ENCODE measurements at regions not wholly inside any gene's neighbourhood (a gene's known extent, or its start where the extent isn't known, plus 50 kb on each side); places are given as distances from the start of the nearest gene placed in this dataset.

- H3K9me3 ChIP-seq (ENCODE audit: low read length) = no peaks in the 10 kb centered on the region
- no peak overlapping the region for H3K27ac ChIP-seq (ENCODE audit: low read depth, low read length, poor library complexity, severe bottlenecking)
- no peaks in the 10 kb centered on the region for H3K9me2 ChIP-seq (ENCODE audit: low read depth, low read length)
- H3K4me1 ChIP-seq (ENCODE audit: insufficient read depth, low read length, severe bottlenecking) = no peaks in the 10 kb centered on the region
- no peaks in the 10 kb centered on the region for H3F3A ChIP-seq (ENCODE audit: insufficient read depth, low read length)
- H3K79me2 ChIP-seq (ENCODE audit: insufficient read depth, low read length) = no peaks in the 10 kb centered on the region
- H2AFZ ChIP-seq (ENCODE audit: low read length) = no peak overlapping the region
- H4K20me1 ChIP-seq (ENCODE audit: insufficient read depth, low read length) = no peaks in the 10 kb centered on the region
- H3K27me3 ChIP-seq (ENCODE audit: insufficient read depth, low read length) = no peaks in the 10 kb centered on the region
- H3K4me3 ChIP-seq (ENCODE audit: low read depth, low read length, poor library complexity, severe bottlenecking) = no peak overlapping the region
- TF ChIP-seq EZH2 (IDR thresholded peaks at IDR 0.05; ENCODE audit: borderline replicate concordance, low read length) = no peak
- TF ChIP-seq CTCF (IDR thresholded peaks at IDR 0.05; ENCODE audit: low read length) = no peak
- H3K36me3 ChIP-seq (ENCODE audit: insufficient read depth, low read length) = no peaks in the 10 kb centered on the region
- no peak overlapping the region for H3K4me2 ChIP-seq (ENCODE audit: low read length)
- no peak overlapping the region for H3K9ac ChIP-seq (ENCODE audit: low read length)
These were observed 335.0 kb upstream of the C16orf82 start for GRCh38 chr16:26731729-26732128.

- H3K9ac ChIP-seq (ENCODE audit: low read length) = no peak overlapping the region
- H3K9me2 ChIP-seq (ENCODE audit: low read depth, low read length) = no peaks in the 10 kb centered on the region
These were observed 333.0 kb upstream of the C16orf82 start for GRCh38 chr16:26733710-26734109.

GRCh38 chr16:26735521-26735920 lies 331.2 kb upstream of the C16orf82 start:
- Histone ChIP-seq H4K20me1 (ENCODE audit: insufficient read depth, low read length) (no peaks in the 10 kb centered on the region), H3K9ac (ENCODE audit: low read length) (no peak overlapping the region), H3K4me1 (ENCODE audit: insufficient read depth, low read length, severe bottlenecking) (no peaks in the 10 kb centered on the region), H3K4me2 (ENCODE audit: low read length) (no peak overlapping the region), H3K9me3 (ENCODE audit: low read length) (no peaks in the 10 kb centered on the region), H3K4me3 (ENCODE audit: low read depth, low read length, poor library complexity, severe bottlenecking) (no peak overlapping the region), H3F3A (ENCODE audit: insufficient read depth, low read length) (no peaks in the 10 kb centered on the region), H2AFZ (ENCODE audit: low read length) (no peak overlapping the region), H3K36me3 (ENCODE audit: insufficient read depth, low read length) (no peaks in the 10 kb centered on the region), H3K27me3 (ENCODE audit: insufficient read depth, low read length) (no peaks in the 10 kb centered on the region), H3K79me2 (ENCODE audit: insufficient read depth, low read length) (no peaks in the 10 kb centered on the region), H3K9me2 (ENCODE audit: low read depth, low read length) (no peaks in the 10 kb centered on the region), H3K27ac (ENCODE audit: low read depth, low read length, poor library complexity, severe bottlenecking) (no peak overlapping the region)
- no peak for TF ChIP-seq EZH2 (IDR thresholded peaks at IDR 0.05; ENCODE audit: borderline replicate concordance, low read length)
- no peak for TF ChIP-seq CTCF (IDR thresholded peaks at IDR 0.05; ENCODE audit: low read length)

More at GRCh38 chr16:26733710-26734109, 333.0 kb upstream of the C16orf82 start:
- H3F3A ChIP-seq (ENCODE audit: insufficient read depth, low read length) = no peaks in the 10 kb centered on the region
- no peaks in the 10 kb centered on the region for H3K4me1 ChIP-seq (ENCODE audit: insufficient read depth, low read length, severe bottlenecking)
- no peaks in the 10 kb centered on the region for H3K27me3 ChIP-seq (ENCODE audit: insufficient read depth, low read length)
- no peak overlapping the region for H3K4me3 ChIP-seq (ENCODE audit: low read depth, low read length, poor library complexity, severe bottlenecking)
- H4K20me1 ChIP-seq (ENCODE audit: insufficient read depth, low read length) = no peaks in the 10 kb centered on the region
- no peaks in the 10 kb centered on the region for H3K36me3 ChIP-seq (ENCODE audit: insufficient read depth, low read length)
- H2AFZ ChIP-seq (ENCODE audit: low read length) = no peak overlapping the region
- no peaks in the 10 kb centered on the region for H3K79me2 ChIP-seq (ENCODE audit: insufficient read depth, low read length)
- H3K27ac ChIP-seq (ENCODE audit: low read depth, low read length, poor library complexity, severe bottlenecking) = no peak overlapping the region
- H3K4me2 ChIP-seq (ENCODE audit: low read length) = no peak overlapping the region
- TF ChIP-seq CTCF (IDR thresholded peaks at IDR 0.05; ENCODE audit: low read length) = no peak
- no peak for TF ChIP-seq EZH2 (IDR thresholded peaks at IDR 0.05; ENCODE audit: borderline replicate concordance, low read length)
- no peaks in the 10 kb centered on the region for H3K9me3 ChIP-seq (ENCODE audit: low read length)
